HCT116 (cell line): ENCODE measurements at regions not wholly inside any gene's neighbourhood (a gene's known extent, or its start where the extent isn't known, plus 50 kb on each side); places are given as distances from the start of the nearest gene placed in this dataset.

Experiments
- ATAC-seq: fragments of 200-7000 bp; cut with Tn5 transposase; 2 replicates; pipeline ENCODE4 v1.9.1; 2020; ENCODE audit warnings: mild to moderate bottlenecking, moderate library complexity
- BruUV-seq: library from RNA; stranded (reverse); fragments of 400-500 nt; replicated peaks from 2 replicates; lab custom pipeline; 2021; lab: Mats Ljungman, UMichigan
- CTCF ChIA-PET: fragments of 300-600 bp; sonication (Branson Sonifier 250); formaldehyde crosslinking; loops from one replicate; lab custom pipeline; 2021; ENCODE audit warnings: antibody characterized with exemption; lab: Charles Lee
- POLR2A ChIA-PET: fragments of 300-600, 350-600 bp; sonication (Branson Sonifier 250); formaldehyde crosslinking; loops from one replicate; lab custom pipeline; 2021; ENCODE audit warnings: antibody characterized with exemption; lab: Charles Lee
- RAD21 ChIA-PET, 2 experiments: fragments of 300-600 bp; sonication (Branson Sonifier 250); formaldehyde crosslinking; loops; one replicate each; lab custom pipeline; 2023; ENCODE audit warnings: low total read pairs in 2 of 2; ENCODE audit not compliant: uncharacterized antibody in 2 of 2, unreplicated experiment in 2 of 2, low non-redundant PET in 1 of 2; lab: Charles Lee
- DNase-seq: peaks from one replicate; pipeline ENCODE4 v3.0.0-alpha.2; 2010; ENCODE audit warnings: low read depth, low spot score
- H2AFZ ChIP-seq: fragments of 200-600 bp; shearing (Covaris generic), sonication (generic); 2 replicates; pipeline ENCODE4 v1.6.1; 2017; ENCODE audit warnings: low read depth, mixed run types, mixed read lengths, antibody characterized with exemption, low read length; ENCODE audit not compliant: poor library complexity, severe bottlenecking
- H3K27ac ChIP-seq: 2 replicates; pipeline ENCODE4 v1.5.1; 2012; ENCODE audit warnings: low read depth, low read length
- H3K27me3 ChIP-seq: fragments of 200-600 bp; sonication (generic); 2 replicates; pipeline ENCODE4 v1.6.1; 2016; ENCODE audit warnings: mixed run types, low read length, mixed read lengths; ENCODE audit not compliant: insufficient read depth
- H3K36me3 ChIP-seq, 2 experiments: fragments of 200-500 bp in 1 of 2; fragments of 200-600 bp in 1 of 2; sonication (Bioruptor generic) in 1 of 2; sonication (generic) in 1 of 2; 2 replicates each; pipeline versions ENCODE4 v1.5.1 to v1.6.1; 2014 to 2016; ENCODE audit warnings: low read length in 2 of 2, inconsistent platforms in 1 of 2, mixed read lengths in 1 of 2, mixed run types in 1 of 2; ENCODE audit not compliant: insufficient read depth in 2 of 2, control insufficient read depth in 1 of 2
- H3K4me1 ChIP-seq, 2 experiments: fragments of 200-600 bp in 1 of 2; sonication (generic) in 1 of 2; 2 replicates each; pipeline versions ENCODE4 v1.5.1 to v1.6.1; 2012 to 2017; ENCODE audit warnings: low read length in 2 of 2, inconsistent platforms in 1 of 2, mild to moderate bottlenecking in 1 of 2, mixed read lengths in 1 of 2, mixed run types in 1 of 2, moderate library complexity in 1 of 2; ENCODE audit not compliant: insufficient read depth in 2 of 2, control insufficient read depth in 1 of 2
- H3K4me2 ChIP-seq: fragments of 200-600 bp; sonication (generic); 2 replicates; pipeline ENCODE4 v1.6.1; 2017; ENCODE audit warnings: mixed run types, low read length, mixed read lengths
- H3K4me3 ChIP-seq, 2 experiments: fragments of 200-600 bp in 1 of 2; sonication (generic) in 1 of 2; replicated peaks in 1 of 2; 2 replicates each; pipeline ENCODE4 v1.5.1; 2011 to 2016; ENCODE audit warnings: low read length in 2 of 2, control low read depth in 1 of 2, low read depth in 1 of 2, mild to moderate bottlenecking in 1 of 2, mixed read lengths in 1 of 2, mixed run types in 1 of 2
- H3K79me2 ChIP-seq: fragments of 200-600 bp; sonication (generic); 2 replicates; pipeline ENCODE4 v1.6.1; 2017; ENCODE audit warnings: mild to moderate bottlenecking, mixed run types, low read length, moderate library complexity, mixed read lengths; ENCODE audit not compliant: insufficient read depth
- H3K9ac ChIP-seq: fragments of 200-600 bp; sonication (generic); 2 replicates; pipeline ENCODE4 v1.6.1; 2016; ENCODE audit warnings: low read length, mixed read lengths
- H3K9me2 ChIP-seq: fragments of 200-600 bp; sonication (generic), shearing (Covaris generic); 2 replicates; pipeline ENCODE4 v1.6.1; 2017; ENCODE audit warnings: mixed run types, mild to moderate bottlenecking, moderate library complexity; ENCODE audit not compliant: insufficient read depth
- H3K9me3 ChIP-seq, 2 experiments: fragments of 200-500 bp in 1 of 2; fragments of 200-600 bp in 1 of 2; sonication (Bioruptor generic) in 1 of 2; sonication (generic) in 1 of 2; 2 replicates each; pipeline ENCODE4 v1.6.1; 2014 to 2017; ENCODE audit warnings: low read length in 2 of 2, mixed read lengths in 2 of 2, inconsistent platforms in 1 of 2, low read depth in 1 of 2, mild to moderate bottlenecking in 1 of 2, mixed run types in 1 of 2, moderate library complexity in 1 of 2; ENCODE audit not compliant: control insufficient read depth in 1 of 2, insufficient read depth in 1 of 2
- H4K20me1 ChIP-seq: fragments of 200-600 bp; sonication (generic), shearing (Covaris generic); 2 replicates; pipeline ENCODE4 v1.6.1; 2017; ENCODE audit warnings: mixed run types, mild to moderate bottlenecking, moderate library complexity; ENCODE audit not compliant: insufficient read depth
- CBX3 ChIP-seq: IDR thresholded peaks from 2 replicates; pipeline ENCODE4 v1.6.1; 2012; ENCODE audit warnings: low read depth
- CTCF ChIP-seq, 3 experiments: fragments of 200-600 bp in 1 of 3; sonication (generic) in 1 of 3; IDR thresholded peaks in 2 of 3; conservative IDR thresholded peaks in 1 of 3; 2 replicates each; pipeline ENCODE4 v1.5.1; 2012 to 2017; ENCODE audit warnings: low read depth in 2 of 3, low read length in 2 of 3, antibody characterized with exemption in 1 of 3, borderline replicate concordance in 1 of 3, control low read depth in 1 of 3, mild to moderate bottlenecking in 1 of 3, mixed read lengths in 1 of 3, mixed run types in 1 of 3, moderate library complexity in 1 of 3; ENCODE audit not compliant: insufficient read depth in 1 of 3
- ELF1 ChIP-seq: IDR thresholded peaks from 2 replicates; pipeline ENCODE4 v1.6.1; 2012; ENCODE audit warnings: low read depth, borderline replicate concordance
- EZH2 ChIP-seq: fragments of 200-600 bp; sonication (generic); IDR thresholded peaks from 2 replicates; pipeline ENCODE4 v1.6.1; 2017; ENCODE audit warnings: antibody characterized with exemption, mixed run types
- EZH2phosphoT487 ChIP-seq: fragments of 200-600 bp; IDR thresholded peaks from 2 replicates; pipeline ENCODE4 v1.6.1; 2018; ENCODE audit warnings: antibody characterized with exemption, borderline replicate concordance
- FOSL1 ChIP-seq: IDR thresholded peaks from 2 replicates; pipeline ENCODE4 v1.6.1; 2012; ENCODE audit warnings: low read depth
- JUND ChIP-seq: IDR thresholded peaks from 2 replicates; pipeline ENCODE4 v1.6.1; 2012
- POLR2A ChIP-seq: IDR thresholded peaks from 2 replicates; pipeline ENCODE4 v1.7.0; 2011; ENCODE audit warnings: borderline replicate concordance; ENCODE audit not compliant: insufficient read depth, insufficient read length; ENCODE audit errors: extremely low read depth
- RAD21 ChIP-seq: IDR thresholded peaks from 2 replicates; pipeline ENCODE4 v1.6.1; 2012; ENCODE audit warnings: low read depth, mild to moderate bottlenecking
- SIN3A ChIP-seq: IDR thresholded peaks from 2 replicates; pipeline ENCODE4 v1.6.1; 2012; ENCODE audit warnings: low read depth
- ZBTB33 ChIP-seq: IDR thresholded peaks from 2 replicates; pipeline ENCODE4 v1.6.1; 2011; ENCODE audit warnings: mild to moderate bottlenecking, low read length, moderate library complexity; ENCODE audit not compliant: insufficient replicate concordance; ENCODE audit errors: extremely low read depth
- ZNF274 ChIP-seq: fragments of 200-500 bp; sonication (Bioruptor generic); IDR thresholded peaks from 2 replicates; pipeline ENCODE4 v1.6.1; 2014; ENCODE audit warnings: mild to moderate bottlenecking, low read depth, low read length, inconsistent platforms
- intact Hi-C: fragments of 100-400 bp; cut with micrococcal nuclease; formaldehyde crosslinking; loops from 2 replicates; pipeline ENCODE4 v1.10.0; 2022

- no peak for TF ChIP-seq ELF1
- TF ChIP-seq RAD21 = no peak
- no peak for TF ChIP-seq POLR2A
- no peak for TF ChIP-seq CBX3
- TF ChIP-seq ZNF274 = no peak
- TF ChIP-seq EZH2 = no peak
- TF ChIP-seq SIN3A = no peak
- intact Hi-C loops = no loop called here
- ChIA-PET RAD21 (no interaction called here), CTCF (no interaction called here), POLR2A (no interaction called here)
- BruUV-seq = no TSS peak
- Histone ChIP-seq H3K4me2 (no peak overlapping the region), H3K9ac (no peak overlapping the region), H3K4me3 (no peak overlapping the region), H3K9me3 (peaks cover 3% of the 10 kb centered on the region in 2 experiments; a peak in 2 of 4 replicates), H3K27me3 (no peaks in the 10 kb centered on the region), H3K79me2 (no peaks in the 10 kb centered on the region), H2AFZ (no peak overlapping the region), H4K20me1 (no peaks in the 10 kb centered on the region), H3K27ac (no peak overlapping the region), H3K4me1 (no peaks in the 10 kb centered on the region), H3K36me3 (no peaks in the 10 kb centered on the region), H3K9me2 (no peaks in the 10 kb centered on the region)
- no peak for DNase-seq
- no peak for ATAC-seq
These were observed 431.1 kb downstream of the KCNH5 start for GRCh38 chr14:62614122-62614521.

- no peaks in the 10 kb centered on the region for H3K27me3 ChIP-seq
- intact Hi-C loops = no loop called here
- ChIA-PET CTCF (no interaction called here), POLR2A (no interaction called here), RAD21 (no interaction called here)
- H3K79me2 ChIP-seq = no peaks in the 10 kb centered on the region
- no peak overlapping the region for H2AFZ ChIP-seq
- no peak overlapping the region for H3K9ac ChIP-seq
- TF ChIP-seq ELF1 (no peak), EZH2phosphoT487 (no peak), FOSL1 (no peak), JUND (no peak), POLR2A (no peak), ZBTB33 (no peak), EZH2 (no peak), CTCF (IDR thresholded peaks at IDR 0.05 in 2 of 3, conservative IDR thresholded peaks at IDR 0.05 in 1 of 3; ENCODE audit: borderline replicate concordance in 1 of 3, insufficient read depth in 1 of 3, low read depth in 2 of 3, low read length in 2 of 3) (no peak), CBX3 (no peak)
- BruUV-seq = no TSS peak
- H3K27ac ChIP-seq = no peak overlapping the region
- no peaks in the 10 kb centered on the region for H4K20me1 ChIP-seq
- no peak overlapping the region for H3K4me2 ChIP-seq
- no peak overlapping the region for H3K4me3 ChIP-seq
- no peaks in the 10 kb centered on the region for H3K9me2 ChIP-seq
- no peaks in the 10 kb centered on the region for H3K4me1 ChIP-seq
- ATAC-seq (no peak), DNase-seq (no peak)
- H3K9me3 ChIP-seq = peaks cover 3 to 20% of the 10 kb centered on the region in 2 experiments; a peak in 2 of 4 replicates
- no peaks in the 10 kb centered on the region for H3K36me3 ChIP-seq
These were observed 428.6 kb downstream of the KCNH5 start for GRCh38 chr14:62616668-62617067.
